Amniotic stem cell (primary cell): ENCODE measurements at regions not wholly inside any gene's neighbourhood (a gene's known extent, or its start where the extent isn't known, plus 50 kb on each side); places are given as distances from the start of the nearest gene placed in this dataset.
"Not testable (repeated sequence)": the region's sequence is repeated elsewhere in the genome, so short reads cannot be mapped to it uniquely, and the experiment has no call there.

ENCODE experiments used
- DNase-seq: peaks from one replicate; lab custom pipeline; 2025; lab: John Stamatoyannopoulos, UW

DNA sequence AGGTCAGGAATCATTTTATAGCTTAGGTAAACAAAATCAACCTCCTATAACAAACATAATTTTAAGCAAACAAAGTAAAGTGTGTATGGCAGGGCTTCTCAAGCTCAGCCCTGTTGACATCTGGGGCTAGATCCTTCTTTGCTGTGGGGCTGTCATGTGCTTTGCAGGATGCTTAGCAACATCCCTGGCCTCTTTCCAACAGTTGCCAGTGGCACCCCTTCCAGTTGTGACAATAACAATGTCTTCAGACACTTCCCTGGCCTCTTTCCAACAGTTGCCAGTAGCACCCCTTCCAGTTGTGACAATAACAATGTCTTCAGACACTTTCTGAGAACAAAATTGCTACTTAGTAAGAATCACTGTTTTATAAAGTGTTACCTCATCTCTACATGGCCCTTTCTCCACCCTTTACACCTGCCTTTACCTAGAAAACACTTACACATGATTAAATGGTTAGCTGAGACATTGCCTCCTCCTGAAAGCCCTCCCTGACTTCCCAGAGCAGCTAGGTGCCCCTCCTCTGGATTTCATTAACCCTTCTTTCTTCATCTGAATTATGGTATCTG, 194.0 kb upstream of the LMCD1 start:
- no peak for DNase-seq

DNA sequence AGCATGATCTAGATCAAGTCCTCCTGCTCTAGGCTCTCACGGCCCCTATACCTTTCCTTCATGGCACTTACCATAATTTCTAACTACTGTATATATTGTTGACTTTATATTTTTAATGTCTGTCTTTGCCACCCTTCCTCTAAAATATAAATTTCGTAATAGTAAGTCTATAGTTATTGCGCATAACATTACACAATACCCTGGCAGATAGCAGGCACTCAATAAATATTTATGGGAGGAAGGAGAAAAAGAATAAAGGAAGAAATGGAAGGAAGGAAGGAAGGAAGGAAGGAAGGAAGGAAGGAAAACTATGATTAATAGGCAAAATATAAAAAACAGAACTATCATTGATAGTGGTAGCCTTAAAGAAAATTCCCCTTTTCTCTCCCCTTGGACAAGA, 190.3 kb upstream of the LMCD1 start:
- DNase-seq, result no peak

DNA sequence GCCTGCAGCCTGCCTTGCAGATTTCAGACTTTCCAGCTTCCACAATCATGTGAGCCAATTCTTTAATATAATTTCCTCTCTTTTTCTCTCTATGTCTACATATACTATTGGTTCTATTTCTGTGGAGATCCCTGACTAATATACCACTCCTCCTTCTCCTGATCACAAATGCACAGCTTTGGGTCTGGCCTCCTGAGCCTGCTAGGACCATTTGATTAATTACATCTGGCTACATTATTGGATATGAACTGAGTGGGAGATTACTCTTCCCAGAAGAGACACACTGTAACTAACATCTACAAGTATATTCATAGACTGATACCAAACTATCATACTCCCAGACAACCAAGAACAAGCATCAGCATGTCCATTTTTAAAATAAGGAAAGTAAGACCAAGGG, 188.9 kb upstream of the LMCD1 start:
- DNase-seq, result no peak

DNA sequence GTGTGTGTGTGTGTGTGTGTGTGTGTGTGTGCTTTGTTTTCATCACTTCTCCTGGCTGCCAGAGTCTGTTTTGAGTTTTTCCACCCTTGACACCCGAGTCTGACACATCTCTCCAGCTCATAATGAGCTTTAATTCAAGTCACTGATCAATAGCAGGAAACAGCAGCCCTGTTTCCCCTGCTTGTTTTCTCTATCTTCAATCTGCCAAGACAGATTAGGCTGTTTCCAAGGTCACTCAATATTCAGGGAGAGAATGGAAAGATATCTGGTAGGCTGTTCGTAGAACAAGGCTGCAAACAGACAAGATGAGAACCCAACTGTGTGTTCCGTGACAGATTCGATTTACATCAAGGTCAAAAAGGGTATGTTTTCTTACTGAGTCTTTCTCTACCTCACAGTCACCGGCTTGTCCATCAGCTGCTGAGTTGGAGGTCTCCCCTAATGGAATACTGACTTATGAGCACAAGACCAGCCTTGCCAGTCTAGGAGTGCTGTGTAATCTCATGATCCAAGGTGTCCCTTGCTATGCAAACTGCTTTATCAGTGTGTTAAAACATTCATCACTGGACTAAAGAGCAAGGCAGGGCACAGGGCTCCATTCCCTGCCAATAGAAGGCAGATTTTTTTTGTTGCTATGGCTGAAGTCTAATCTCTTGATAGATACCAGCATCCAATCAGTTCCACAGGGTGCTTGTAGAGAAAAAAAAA, 187.9 kb upstream of the LMCD1 start:
- no peak for DNase-seq

DNA sequence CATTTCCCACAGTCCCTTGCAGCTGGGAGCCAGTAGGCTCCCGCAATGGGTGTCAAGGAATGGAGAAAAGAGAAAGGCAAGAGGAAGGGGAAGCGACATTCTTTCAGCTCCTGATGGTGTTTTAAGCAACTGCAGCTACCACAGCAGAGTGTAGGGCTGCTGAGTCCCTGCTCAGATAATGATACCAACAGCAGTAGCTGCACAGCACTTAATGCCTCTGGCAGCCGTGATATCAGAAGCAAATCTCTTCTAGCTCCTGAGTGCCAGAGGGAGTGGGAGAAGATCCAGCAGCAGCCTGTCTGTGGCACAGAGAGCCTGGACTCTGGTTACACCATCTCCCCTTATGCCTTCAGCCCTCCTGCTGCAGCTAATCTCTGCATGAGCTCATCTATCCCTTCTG, 186.1 kb upstream of the LMCD1 start:
- not testable (repeated sequence) for DNase-seq

DNA sequence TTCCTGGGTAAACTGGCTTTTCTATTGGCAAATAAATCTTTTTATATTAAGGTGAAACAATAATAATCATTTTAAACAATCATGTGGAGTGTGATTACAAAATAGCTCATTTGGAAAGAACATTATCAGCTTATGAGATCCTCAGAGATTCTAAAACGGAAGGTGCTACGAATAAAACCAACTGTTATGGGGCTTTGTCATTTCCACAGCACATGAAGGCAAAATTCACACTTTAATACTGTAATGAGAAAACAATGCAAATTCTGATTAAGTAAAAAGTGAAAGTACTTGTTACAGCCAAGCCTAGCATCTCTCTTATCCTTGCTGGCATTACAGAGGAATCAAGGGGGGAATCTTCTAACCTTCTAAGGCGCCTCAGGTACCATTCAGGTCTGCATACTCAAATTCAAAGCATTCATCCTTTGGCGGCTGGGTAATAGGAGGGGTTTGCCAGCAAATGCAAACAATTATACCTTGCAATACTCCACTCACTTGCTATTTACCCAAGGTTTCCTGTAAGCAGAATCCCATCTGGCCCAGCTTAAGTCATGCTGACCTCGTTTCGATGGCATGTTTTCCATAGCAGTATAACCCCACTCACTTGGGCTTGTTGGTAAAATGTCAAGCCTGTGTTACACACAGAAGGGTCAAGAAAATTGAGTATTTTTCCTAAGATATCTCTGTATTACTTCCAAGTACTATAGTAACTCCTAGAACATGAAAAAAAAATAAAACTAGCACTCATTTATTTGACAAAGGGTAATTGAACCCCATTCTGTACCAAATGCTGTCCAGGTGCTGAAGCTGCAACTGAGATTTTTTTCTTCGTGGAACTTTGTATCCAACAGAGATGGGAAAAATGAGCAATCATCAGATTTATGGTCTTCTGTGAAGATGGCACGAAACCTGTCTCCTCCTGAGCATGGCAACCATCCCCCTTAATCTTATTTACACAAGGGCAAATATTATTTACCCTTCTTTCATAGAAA, 183.7 kb upstream of the LMCD1 start:
- DNase-seq, result peak; percentile 6

DNA sequence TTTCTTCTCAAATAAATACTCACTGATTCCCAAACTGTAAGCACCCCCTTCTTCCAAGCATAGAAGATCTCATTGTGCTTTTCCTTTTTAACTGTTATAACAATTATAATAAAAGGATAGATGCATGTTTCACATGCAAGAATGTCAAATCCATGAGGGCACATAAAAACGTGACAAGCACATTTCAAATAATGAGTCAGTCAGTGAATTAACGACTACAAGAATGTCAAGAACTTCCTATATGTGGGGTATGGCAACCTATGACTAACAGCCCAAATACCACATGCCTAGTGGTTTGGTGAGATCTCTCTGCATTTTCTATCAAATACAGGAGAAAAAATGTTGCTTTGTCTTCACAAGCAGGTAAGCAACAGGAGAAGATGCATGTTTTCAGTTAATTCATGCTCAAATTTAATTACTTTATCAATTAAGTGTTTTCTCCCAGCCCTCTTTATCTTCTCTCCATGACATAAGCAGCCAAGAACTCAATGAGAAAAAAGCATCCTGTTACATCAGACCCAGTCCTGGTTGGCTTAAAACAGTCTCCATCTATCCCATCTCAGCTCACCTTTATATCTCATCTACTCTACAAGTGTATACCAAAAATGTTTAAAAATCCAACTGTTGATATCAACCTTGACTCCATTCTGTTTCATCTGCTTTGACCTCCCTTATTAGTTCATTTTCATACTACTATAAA, 181.5 kb upstream of the LMCD1 start:
- peak; percentile 6 for DNase-seq

DNA sequence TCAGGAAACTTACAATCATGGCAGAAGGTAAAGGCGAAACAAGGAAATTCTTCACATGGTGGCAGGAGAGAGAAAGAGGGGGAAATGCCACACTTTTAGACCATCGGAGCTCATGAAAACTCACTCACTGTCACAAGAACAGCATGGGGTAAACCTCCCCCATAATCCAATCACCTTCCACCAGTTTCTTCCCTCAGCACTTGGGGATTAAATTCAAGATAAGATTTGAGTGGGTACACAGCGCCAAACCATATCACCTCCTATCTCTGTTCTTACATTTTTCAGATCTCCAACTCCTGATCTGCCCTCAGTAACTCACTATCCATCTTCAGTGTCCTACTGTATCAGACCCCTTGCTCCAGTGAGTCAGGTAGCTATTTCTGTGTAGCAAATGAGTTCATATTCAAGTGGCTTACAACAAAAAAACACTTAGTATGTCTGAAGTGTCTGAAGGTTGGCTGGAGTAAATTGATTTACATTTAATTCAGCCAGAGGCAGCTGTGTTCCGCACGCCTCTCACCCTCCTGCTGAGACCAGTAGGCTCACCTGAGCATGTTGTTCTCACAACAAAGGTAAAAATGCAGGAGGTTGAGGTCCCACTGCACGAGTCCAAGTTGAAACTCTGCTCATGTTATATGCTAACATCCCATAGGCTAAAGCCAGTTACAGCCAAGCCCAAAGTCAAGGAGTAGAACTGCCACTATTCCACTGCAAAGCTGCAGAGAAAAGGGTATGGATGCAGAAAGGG, 180.7 kb upstream of the LMCD1 start:
- no peak for DNase-seq

DNA sequence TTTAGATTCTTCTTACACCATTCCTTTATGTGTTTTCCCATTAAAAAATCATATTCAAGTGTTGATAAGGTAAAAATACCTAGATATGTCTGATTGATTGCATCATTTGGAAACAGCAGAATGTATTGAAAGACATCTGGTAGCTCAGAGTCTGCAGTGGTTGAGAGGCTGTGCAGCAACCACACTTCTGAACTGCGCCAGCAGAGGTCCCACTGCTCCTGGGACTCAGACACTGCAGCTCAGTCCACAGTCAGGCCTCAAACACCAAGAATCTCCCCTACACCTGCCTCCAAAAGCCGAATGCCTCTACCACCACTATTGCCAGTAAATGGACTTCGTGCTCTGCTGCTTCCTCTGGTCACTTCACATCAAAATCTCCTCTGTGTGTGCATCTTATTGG, 176.9 kb upstream of the LMCD1 start:
- no peak for DNase-seq

DNA sequence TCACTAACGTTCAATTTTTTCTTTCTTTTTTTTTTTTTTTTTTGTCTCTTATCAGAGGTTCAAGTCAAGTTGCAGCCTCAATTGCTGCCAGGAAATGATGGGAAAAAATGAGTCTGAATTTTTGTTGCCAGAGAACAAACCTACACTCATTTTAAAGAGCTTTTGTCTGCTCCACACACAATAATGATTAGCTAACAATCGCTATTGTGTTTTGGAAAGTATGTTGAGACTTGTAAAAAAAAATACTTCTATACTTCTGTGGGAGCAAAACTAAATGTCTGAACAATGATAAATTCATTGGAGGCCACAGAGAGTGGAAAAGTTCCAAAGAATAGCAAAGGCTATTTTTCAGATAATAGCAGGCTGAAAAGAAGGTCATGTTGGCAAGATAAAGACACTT, 176.3 kb upstream of the LMCD1 start:
- DNase-seq, result no peak

DNA sequence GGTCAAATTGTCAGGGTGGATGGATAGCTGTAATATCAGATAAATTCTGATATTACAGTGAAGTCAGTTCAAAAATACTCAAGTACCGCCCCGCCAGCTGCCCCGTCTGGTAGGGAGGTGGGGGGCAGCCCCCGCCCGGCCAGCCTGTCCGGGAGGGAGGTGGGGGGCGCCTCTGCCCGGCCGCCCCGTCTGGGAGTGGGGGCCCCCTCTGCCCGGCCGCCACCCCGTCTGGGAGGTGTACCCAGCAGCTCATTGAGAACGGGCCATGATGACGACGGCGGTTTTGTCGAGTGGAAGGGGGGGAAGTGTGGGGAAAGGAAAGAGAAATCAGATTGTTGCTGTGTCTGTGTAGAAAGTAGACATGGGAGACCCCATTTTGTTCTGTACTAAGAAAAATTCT, 175.8 kb upstream of the LMCD1 start:
- not testable (repeated sequence) for DNase-seq

DNA sequence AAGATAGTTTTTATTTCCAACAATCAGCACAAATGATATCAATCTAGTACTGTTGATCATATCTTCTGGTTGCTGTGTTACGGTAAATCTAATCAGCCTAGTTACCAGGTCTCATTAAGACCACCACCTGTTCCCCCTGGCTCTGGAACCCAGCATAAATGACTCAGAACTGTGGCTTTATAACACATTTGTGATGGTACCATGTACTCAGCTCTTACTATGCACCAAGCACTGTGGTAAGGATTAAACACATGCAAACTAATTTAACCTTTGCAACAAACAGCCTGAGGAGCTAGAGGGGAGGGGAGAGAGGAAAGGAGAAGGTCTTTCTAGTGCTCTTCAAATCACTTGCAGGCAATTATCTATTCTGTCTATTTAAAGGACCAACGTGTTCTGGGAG, 173.9 kb upstream of the LMCD1 start:
- DNase-seq, result no peak

DNA sequence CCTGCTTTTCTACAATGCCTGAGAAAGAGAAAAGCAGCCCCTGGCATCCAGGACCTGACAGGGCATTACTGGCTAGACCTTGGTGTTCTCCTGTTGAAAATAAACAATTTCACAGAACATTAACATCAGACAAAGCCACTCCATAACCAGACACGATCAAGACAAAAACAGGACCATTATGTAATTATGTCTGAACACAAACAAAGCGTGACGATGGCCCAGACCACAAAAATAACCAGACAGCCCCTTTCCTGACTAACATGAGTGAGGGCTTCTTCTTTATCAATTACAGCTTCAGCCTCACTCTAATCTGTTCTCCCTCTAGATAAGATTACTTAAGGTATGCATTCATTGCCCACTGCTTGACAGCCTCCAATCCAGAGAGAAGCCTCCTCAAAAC, 172.7 kb upstream of the LMCD1 start:
- DNase-seq, result no peak

DNA sequence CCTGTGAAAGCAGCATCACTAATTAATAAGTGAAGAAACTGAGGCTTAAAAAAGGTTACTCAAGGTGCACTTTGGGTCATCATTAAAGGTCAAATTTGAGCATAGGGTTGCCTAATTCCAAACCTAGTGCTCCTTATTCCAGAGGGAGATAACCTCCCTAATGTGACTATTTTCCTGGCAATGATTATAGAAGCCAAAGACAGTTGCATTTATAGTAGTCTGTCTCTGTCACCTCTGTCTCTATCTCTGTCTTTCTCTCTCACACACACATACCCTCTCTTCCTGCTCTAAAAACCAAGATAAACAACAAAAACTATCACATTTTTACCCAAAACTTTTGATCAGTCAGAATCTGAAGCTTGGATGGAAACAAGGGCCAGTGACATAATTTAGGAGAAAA, 172.0 kb upstream of the LMCD1 start:
- DNase-seq, result no peak

DNA sequence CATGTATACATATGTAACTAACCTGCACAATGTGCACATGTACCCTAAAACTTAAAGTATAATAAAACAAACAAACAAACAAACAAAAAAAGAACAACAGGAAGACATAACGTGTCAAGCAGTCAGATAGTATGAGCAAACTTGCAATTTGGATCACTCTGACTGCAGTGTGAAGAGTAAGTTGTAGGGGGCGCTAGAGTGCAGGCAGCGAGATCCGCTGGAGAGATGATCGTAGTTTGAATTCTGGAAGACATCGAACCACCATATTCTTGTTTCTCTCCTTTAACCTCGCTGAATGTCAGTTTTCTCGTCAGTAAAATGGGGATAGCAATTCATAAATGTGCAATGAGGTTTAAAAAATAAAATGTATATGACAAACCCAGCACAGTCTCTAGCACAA, 165.2 kb upstream of the LMCD1 start:
- no peak for DNase-seq

DNA sequence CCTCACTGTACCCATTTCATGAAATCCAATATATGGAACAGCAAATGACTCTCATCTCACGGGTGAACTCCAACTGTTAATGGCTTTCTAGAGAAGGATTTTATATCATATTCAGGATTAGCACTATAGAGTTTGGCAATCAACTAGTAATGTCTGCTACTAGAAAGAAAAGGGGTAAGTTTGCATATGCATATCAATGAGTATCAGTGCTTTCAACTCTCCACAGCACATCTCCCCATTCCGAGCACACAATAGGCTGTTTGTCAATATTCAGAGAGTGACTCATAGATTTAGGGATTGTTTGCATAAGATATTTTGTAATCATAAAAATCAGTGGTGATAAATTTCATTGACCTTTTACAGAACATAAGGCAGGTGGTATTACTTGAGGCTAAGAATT, 163.2 kb upstream of the LMCD1 start:
- DNase-seq, result no peak

DNA sequence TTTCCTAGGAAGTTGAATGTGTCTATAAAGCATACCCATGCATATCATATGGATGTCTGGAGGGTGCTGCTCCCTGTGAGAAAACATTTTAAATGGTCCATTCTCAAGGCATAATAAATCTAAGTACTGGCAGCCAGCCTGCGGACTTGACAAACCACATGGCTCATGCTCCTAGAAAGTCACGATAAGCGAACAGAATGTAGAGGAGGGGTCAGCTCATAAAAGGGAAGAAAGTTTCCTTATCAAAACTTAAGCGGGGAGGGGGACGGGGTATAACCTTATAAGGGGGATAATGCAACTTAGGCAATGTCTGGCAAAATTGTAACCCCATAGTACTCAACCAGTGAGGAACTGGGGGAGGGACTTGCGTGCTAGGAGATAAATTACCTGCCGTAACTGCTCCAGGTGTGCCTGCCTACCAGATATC, 159.8 kb upstream of the LMCD1 start:
- no peak for DNase-seq

DNA sequence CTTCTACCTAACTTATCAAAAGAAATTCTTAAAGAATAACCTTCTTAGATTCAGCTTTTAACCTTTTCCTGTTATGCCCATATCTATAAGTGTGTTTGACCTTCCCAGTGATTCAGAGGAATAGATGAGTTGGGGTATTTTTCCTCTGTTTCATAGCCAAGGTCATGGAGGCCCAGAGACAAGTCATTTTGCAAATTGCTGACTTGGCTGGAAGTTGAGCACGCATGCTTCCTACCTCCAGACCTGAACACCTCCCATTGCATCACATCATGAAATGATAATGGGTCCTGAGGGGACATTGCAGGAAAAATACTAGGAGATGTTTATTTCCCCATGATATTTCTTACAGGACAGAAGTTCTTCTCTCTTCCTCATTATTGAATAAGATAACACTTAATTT, 158.6 kb upstream of the LMCD1 start:
- DNase-seq, result no peak

DNA sequence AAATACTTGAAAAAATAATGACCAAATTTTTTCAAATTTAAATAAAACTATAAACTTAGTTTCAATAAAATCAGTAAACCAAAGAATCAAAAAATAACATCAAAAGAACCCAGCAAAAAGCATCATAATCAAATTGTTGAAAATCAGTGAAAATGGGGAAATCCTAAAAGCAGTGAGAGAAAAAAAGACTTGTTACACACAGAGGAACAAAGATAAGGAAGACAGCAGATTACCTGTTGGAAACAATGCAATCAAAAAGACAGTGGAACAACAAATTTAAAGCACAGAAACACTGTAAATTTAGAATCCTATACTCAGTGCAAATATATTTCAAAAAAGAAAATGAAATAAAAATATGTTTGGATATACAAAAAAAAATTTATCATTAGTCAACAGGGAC, 156.2 kb upstream of the LMCD1 start:
- no peak for DNase-seq

DNA sequence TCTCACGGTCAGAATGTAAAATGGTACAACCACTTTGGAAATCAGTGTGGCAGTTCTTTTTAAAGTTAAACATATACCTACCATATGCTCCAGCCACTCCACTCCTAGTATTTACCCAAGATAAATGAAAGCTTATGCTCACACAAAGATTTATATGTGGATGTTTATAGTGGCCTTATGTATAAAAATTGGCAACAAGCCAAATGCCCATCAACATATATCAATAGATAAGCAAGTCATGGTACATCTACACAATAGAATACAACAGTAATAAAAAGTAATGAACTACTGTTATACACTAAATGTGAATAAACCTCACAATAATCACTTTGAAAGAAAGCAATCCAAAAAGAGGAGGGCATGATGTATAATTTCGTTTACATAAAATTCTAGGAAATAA, 153.5 kb upstream of the LMCD1 start:
- no peak for DNase-seq

DNA sequence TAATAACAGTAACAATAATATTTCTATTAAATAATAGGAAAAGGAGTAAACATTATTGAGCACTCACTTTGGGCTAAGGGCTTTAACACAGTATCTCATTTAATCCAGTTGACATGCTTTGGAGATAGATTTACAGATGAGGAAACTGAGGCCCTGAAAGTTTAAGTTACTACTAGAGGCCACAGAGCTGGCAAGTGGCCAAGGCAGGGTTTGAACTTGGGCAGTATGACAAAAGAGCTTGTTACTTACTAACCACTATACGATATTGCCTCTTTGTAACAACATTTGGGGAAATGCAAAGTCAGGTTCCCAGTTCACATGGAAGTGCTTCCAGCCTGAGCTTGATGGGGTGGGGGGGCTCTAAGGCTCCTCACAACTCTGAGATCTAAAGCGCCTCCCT, 149.1 kb upstream of the LMCD1 start:
- DNase-seq, result no peak

DNA sequence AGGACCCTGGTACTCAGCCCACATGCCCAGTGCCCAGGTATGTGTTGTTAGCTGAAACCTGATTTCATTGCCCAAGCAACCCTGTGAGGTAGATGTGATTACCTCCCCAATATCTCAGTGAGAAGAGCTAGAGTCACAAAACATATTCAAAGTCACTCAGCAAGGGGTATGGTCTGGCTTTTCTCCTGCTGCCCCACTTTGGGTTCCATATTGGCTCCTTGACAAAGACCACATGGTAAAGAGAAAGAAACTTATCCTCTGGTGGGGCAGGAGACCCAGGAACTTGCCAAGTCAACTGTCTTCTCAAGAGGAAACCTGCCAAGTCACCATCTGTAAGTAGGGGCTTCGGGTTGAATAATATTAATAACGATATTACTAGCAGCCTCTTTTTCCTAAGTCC, 148.3 kb upstream of the LMCD1 start:
- DNase-seq, result no peak
